ENCODE measurements at regions not wholly inside any gene's neighbourhood (a gene's known extent, or its start where the extent isn't known, plus 50 kb on each side); places are given as distances from the start of the nearest gene placed in this dataset.

DNA sequence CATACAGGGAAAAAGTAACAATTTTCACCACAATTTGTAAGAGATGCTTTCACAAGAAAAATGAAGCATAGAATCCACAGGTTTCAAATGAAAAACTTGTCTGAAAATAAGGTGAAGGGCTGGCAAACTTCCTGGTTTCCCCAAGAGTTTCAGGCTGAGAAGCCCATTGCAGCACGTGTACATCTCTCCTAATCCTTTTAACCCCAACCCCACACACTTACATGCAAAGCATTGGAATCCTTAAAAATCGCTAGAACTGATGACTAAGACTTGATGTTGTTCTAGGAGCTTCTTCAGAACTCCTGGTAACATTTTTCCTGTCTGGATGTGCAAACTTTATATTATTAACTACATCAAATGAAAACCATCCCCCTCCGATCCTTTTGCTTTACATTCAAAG lies 317.8 kb upstream of the RGMB start:
- WGBS: 56% methylated on average over 3 of the region's 3 CpGs
- no peak for DNase-seq (ENCODE audit: low spot score)
- no peaks in the 10 kb centered on the region for H3K4me1 ChIP-seq (ENCODE audit: control insufficient read depth in 4 of 4, insufficient read depth in 4 of 4, low read length in 3 of 4)
- TF ChIP-seq FOXA1 (IDR thresholded peaks at IDR 0.05) (no peak), JUND (IDR thresholded peaks at IDR 0.05) (no peak), NR2F2 (IDR thresholded peaks at IDR 0.05) (no peak), YY1 (IDR thresholded peaks at IDR 0.05) (no peak), RAD21 (IDR thresholded peaks at IDR 0.05) (no peak), RXRA (IDR thresholded peaks at IDR 0.05) (no peak), GABPA (IDR thresholded peaks at IDR 0.05 in 1 of 2, conservative IDR thresholded peaks at IDR 0.05 in 1 of 2) (no peak), SP1 (IDR thresholded peaks at IDR 0.05) (no peak), TAF1 (conservative IDR thresholded peaks at IDR 0.05) (no peak)
- TF ChIP-seq, protein P1, sequence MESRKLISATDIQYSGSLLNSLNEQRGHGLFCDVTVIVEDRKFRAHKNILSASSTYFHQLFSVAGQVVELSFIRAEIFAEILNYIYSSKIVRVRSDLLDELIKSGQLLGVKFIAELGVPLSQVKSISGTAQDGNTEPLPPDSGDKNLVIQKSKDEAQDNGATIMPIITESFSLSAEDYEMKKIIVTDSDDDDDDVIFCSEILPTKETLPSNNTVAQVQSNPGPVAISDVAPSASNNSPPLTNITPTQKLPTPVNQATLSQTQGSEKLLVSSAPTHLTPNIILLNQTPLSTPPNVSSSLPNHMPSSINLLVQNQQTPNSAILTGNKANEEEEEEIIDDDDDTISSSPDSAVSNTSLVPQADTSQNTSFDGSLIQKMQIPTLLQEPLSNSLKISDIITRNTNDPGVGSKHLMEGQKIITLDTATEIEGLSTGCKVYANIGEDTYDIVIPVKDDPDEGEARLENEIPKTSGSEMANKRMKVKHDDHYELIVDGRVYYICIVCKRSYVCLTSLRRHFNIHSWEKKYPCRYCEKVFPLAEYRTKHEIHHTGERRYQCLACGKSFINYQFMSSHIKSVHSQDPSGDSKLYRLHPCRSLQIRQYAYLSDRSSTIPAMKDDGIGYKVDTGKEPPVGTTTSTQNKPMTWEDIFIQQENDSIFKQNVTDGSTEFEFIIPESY (IDR thresholded peaks at IDR 0.05): no peak
- TF ChIP-seq, protein P2, sequence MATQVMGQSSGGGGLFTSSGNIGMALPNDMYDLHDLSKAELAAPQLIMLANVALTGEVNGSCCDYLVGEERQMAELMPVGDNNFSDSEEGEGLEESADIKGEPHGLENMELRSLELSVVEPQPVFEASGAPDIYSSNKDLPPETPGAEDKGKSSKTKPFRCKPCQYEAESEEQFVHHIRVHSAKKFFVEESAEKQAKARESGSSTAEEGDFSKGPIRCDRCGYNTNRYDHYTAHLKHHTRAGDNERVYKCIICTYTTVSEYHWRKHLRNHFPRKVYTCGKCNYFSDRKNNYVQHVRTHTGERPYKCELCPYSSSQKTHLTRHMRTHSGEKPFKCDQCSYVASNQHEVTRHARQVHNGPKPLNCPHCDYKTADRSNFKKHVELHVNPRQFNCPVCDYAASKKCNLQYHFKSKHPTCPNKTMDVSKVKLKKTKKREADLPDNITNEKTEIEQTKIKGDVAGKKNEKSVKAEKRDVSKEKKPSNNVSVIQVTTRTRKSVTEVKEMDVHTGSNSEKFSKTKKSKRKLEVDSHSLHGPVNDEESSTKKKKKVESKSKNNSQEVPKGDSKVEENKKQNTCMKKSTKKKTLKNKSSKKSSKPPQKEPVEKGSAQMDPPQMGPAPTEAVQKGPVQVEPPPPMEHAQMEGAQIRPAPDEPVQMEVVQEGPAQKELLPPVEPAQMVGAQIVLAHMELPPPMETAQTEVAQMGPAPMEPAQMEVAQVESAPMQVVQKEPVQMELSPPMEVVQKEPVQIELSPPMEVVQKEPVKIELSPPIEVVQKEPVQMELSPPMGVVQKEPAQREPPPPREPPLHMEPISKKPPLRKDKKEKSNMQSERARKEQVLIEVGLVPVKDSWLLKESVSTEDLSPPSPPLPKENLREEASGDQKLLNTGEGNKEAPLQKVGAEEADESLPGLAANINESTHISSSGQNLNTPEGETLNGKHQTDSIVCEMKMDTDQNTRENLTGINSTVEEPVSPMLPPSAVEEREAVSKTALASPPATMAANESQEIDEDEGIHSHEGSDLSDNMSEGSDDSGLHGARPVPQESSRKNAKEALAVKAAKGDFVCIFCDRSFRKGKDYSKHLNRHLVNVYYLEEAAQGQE (IDR thresholded peaks at IDR 0.05): no peak
- TF ChIP-seq, protein P3, sequence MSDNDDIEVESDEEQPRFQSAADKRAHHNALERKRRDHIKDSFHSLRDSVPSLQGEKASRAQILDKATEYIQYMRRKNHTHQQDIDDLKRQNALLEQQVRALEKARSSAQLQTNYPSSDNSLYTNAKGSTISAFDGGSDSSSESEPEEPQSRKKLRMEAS (IDR thresholded peaks at IDR 0.05): no peak
- TF ChIP-seq, protein P4, sequence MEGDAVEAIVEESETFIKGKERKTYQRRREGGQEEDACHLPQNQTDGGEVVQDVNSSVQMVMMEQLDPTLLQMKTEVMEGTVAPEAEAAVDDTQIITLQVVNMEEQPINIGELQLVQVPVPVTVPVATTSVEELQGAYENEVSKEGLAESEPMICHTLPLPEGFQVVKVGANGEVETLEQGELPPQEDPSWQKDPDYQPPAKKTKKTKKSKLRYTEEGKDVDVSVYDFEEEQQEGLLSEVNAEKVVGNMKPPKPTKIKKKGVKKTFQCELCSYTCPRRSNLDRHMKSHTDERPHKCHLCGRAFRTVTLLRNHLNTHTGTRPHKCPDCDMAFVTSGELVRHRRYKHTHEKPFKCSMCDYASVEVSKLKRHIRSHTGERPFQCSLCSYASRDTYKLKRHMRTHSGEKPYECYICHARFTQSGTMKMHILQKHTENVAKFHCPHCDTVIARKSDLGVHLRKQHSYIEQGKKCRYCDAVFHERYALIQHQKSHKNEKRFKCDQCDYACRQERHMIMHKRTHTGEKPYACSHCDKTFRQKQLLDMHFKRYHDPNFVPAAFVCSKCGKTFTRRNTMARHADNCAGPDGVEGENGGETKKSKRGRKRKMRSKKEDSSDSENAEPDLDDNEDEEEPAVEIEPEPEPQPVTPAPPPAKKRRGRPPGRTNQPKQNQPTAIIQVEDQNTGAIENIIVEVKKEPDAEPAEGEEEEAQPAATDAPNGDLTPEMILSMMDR (IDR thresholded peaks at IDR 0.05; ENCODE audit: low read depth, low read length, missing input control): no peak
- no peak overlapping the region for H3K4me3 ChIP-seq (ENCODE audit: low read depth in 1 of 3, low read length in 3 of 3)
- H3K9ac ChIP-seq (ENCODE audit: low read depth in 1 of 2, low read length in 2 of 2): no peak overlapping the region
- H3K27ac ChIP-seq (ENCODE audit: low read depth in 1 of 2, low read length in 2 of 2): no peak overlapping the region
- H3K36me3 ChIP-seq (ENCODE audit: control insufficient read depth in 4 of 4, insufficient read depth in 3 of 4, low read depth in 1 of 4, low read length in 3 of 4): no peaks in the 10 kb centered on the region
- H3K9me3 ChIP-seq (ENCODE audit: control insufficient read depth in 4 of 4, low read length in 3 of 4): no peaks in the 10 kb centered on the region
- no peaks in the 10 kb centered on the region for H3K27me3 ChIP-seq (ENCODE audit: control insufficient read depth in 4 of 4, insufficient read depth in 4 of 4, low read length in 3 of 4)

DNA sequence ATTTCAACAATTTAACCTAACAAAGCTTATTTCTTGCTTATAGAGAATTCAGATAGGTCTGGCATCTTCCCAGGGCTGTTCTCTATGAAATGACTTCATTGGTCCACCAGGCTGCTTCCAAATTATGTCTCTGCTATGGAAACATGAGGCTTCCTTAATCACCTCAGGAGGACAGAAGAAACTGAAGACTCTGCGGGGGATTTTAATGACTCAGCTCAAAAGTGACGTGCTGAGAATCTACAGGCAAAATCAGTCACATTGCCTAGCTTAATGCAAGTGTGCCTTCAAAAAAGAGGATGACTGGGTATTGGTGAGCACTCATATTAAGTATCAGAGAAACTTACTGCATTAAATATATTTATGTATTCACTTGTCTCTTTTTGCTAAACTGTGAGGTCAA lies 315.5 kb upstream of the RGMB start:
- no peak overlapping the region for H3K27ac ChIP-seq (ENCODE audit: low read depth in 1 of 2, low read length in 2 of 2)
- no peak overlapping the region for H3K4me3 ChIP-seq (ENCODE audit: low read depth in 1 of 3, low read length in 3 of 3)
- no peak for DNase-seq (ENCODE audit: low spot score)
- no peaks in the 10 kb centered on the region for H3K36me3 ChIP-seq (ENCODE audit: control insufficient read depth in 4 of 4, insufficient read depth in 3 of 4, low read depth in 1 of 4, low read length in 3 of 4)
- 73% methylated on average over 2 of the region's 2 CpGs for WGBS
- H3K27me3 ChIP-seq (ENCODE audit: control insufficient read depth in 4 of 4, insufficient read depth in 4 of 4, low read length in 3 of 4): no peaks in the 10 kb centered on the region
- H3K9me3 ChIP-seq (ENCODE audit: control insufficient read depth in 4 of 4, low read length in 3 of 4): no peaks in the 10 kb centered on the region
- no peak overlapping the region for H3K9ac ChIP-seq (ENCODE audit: low read depth in 1 of 2, low read length in 2 of 2)
- no peaks in the 10 kb centered on the region for H3K4me1 ChIP-seq (ENCODE audit: control insufficient read depth in 4 of 4, insufficient read depth in 4 of 4, low read length in 3 of 4)
- TF ChIP-seq FOXA2 (IDR thresholded peaks at IDR 0.05) (no peak), YY1 (IDR thresholded peaks at IDR 0.05) (no peak), NR2F2 (IDR thresholded peaks at IDR 0.05) (no peak), FOXA1 (IDR thresholded peaks at IDR 0.05) (no peak), HNF4G (IDR thresholded peaks at IDR 0.05) (no peak), HNF4A (conservative IDR thresholded peaks at IDR 0.05) (no peak), RAD21 (IDR thresholded peaks at IDR 0.05) (no peak), RXRA (IDR thresholded peaks at IDR 0.05) (no peak), JUND (IDR thresholded peaks at IDR 0.05) (no peak)
- TF ChIP-seq, protein P4 (IDR thresholded peaks at IDR 0.05; ENCODE audit: low read depth, low read length, missing input control): no peak
- TF ChIP-seq, protein P1 (IDR thresholded peaks at IDR 0.05): no peak
- TF ChIP-seq, protein P2 (IDR thresholded peaks at IDR 0.05): no peak

Data from liver (tissue), 8 donors.